Stimulated activated CD4-positive, alpha-beta T cell treated with anti-CD3 and anti-CD28 coated beads, Interleukin-4, amount 100 ng/mL, for 1 hour (primary cell): ENCODE measurements at regions not wholly inside any gene's neighbourhood (a gene's known extent, or its start where the extent isn't known, plus 50 kb on each side); places are given as distances from the start of the nearest gene placed in this dataset.
"Not testable (repeated sequence)": the region's sequence is repeated elsewhere in the genome, so short reads cannot be mapped to it uniquely, and the experiment has no call there.

Experiments
- DNase-seq: peaks from one replicate; pipeline ENCODE4 v3.0.0-alpha.2; 2020

- DNase-seq: no peak
Observed at GRCh38 chr13:70756088-70756487, 647.8 kb upstream of the KLHL1 start.

- DNase-seq: no peak
Observed at GRCh38 chr13:70755456-70755855, 647.2 kb upstream of the KLHL1 start.

- DNase-seq: no peak
Observed at GRCh38 chr13:70747262-70747661, 639.0 kb upstream of the KLHL1 start.

GRCh38 chr13:70746469-70746868, 638.2 kb upstream of the KLHL1 start:
- not testable (repeated sequence) for DNase-seq

- no peak for DNase-seq
Observed at GRCh38 chr13:70736622-70737317, 628.5 kb upstream of the KLHL1 start.

- DNase-seq: no peak
Observed at GRCh38 chr13:70732611-70733010, 624.4 kb upstream of the KLHL1 start.

GRCh38 chr13:70729369-70729768, 621.1 kb upstream of the KLHL1 start:
- no peak for DNase-seq

- DNase-seq: no peak
Observed at GRCh38 chr13:70723732-70724131, 615.5 kb upstream of the KLHL1 start.

GRCh38 chr13:70720386-70720785, 612.1 kb upstream of the KLHL1 start:
- no peak for DNase-seq

- DNase-seq: no peak
Observed at GRCh38 chr13:70714993-70715392, 606.7 kb upstream of the KLHL1 start.

GRCh38 chr13:70708775-70709174, 600.5 kb upstream of the KLHL1 start:
- no peak for DNase-seq

GRCh38 chr13:70703755-70704154, 595.5 kb upstream of the KLHL1 start:
- no peak for DNase-seq

GRCh38 chr13:70694996-70695715, 586.9 kb upstream of the KLHL1 start:
- DNase-seq: no peak

GRCh38 chr13:70668983-70669382, 560.7 kb upstream of the KLHL1 start:
- no peak for DNase-seq

- DNase-seq: no peak
Observed at GRCh38 chr13:70668293-70668692, 560.0 kb upstream of the KLHL1 start.

- no peak for DNase-seq
Observed at GRCh38 chr13:70666883-70667556, 558.8 kb upstream of the KLHL1 start.

- no peak for DNase-seq
Observed at GRCh38 chr13:70662231-70662940, 554.1 kb upstream of the KLHL1 start.

- no peak for DNase-seq
Observed at GRCh38 chr13:70644052-70644451, 535.8 kb upstream of the KLHL1 start.

- no peak for DNase-seq
Observed at GRCh38 chr13:70634893-70635292, 526.6 kb upstream of the KLHL1 start.

- no peak for DNase-seq
Observed at GRCh38 chr13:70630247-70630646, 522.0 kb upstream of the KLHL1 start.

- no peak for DNase-seq
Observed at GRCh38 chr13:70623239-70623638, 515.0 kb upstream of the KLHL1 start.

GRCh38 chr13:70622796-70623195, 514.5 kb upstream of the KLHL1 start:
- DNase-seq: no peak

GRCh38 chr13:70619936-70620335, 511.7 kb upstream of the KLHL1 start:
- DNase-seq: no peak
